Brain microvascular endothelial cell (primary cell): ENCODE measurements at regions not wholly inside any gene's neighbourhood (a gene's known extent, or its start where the extent isn't known, plus 50 kb on each side); places are given as distances from the start of the nearest gene placed in this dataset.

ENCODE experiments used
- DNase-seq: peaks from one replicate; pipeline ENCODE4 v3.0.0-alpha.2; 2020
- H3K27ac ChIP-seq: fragments of 250-450 bp; sonication (Bioruptor Pico); 2 replicates; pipeline ENCODE4 v1.5.1; 2020; ENCODE audit warnings: mild to moderate bottlenecking, moderate library complexity
- H3K27me3 ChIP-seq: fragments of 250-450 bp; sonication (Bioruptor Pico); replicated peaks from 2 replicates; pipeline ENCODE4 v1.5.1; 2020; ENCODE audit warnings: mild to moderate bottlenecking
- H3K36me3 ChIP-seq: fragments of 250-450 bp; sonication (Bioruptor Pico); replicated peaks from 2 replicates; pipeline ENCODE4 v1.5.1; 2020; ENCODE audit warnings: mild to moderate bottlenecking
- H3K4me3 ChIP-seq: 2 replicates; pipeline ENCODE4 v1.5.1; 2011; ENCODE audit warnings: low read depth, mild to moderate bottlenecking, control low read depth, low read length, moderate library complexity
- in situ Hi-C: cut with HindIII; loops from 2 replicates; pipeline ENCODE4 v1.10.0; 2017; ENCODE audit warnings: low sequenced_read_pairs, low pct_ligation_motif_present
- TF ChIP-seq, protein P1 (sequence below): IDR thresholded peaks from 2 replicates; pipeline ENCODE4 v1.5.1; 2011; ENCODE audit warnings: low read depth, mild to moderate bottlenecking, moderate library complexity, low read length, control low read depth, inconsistent platforms; ENCODE audit errors: missing control alignments

DNA sequence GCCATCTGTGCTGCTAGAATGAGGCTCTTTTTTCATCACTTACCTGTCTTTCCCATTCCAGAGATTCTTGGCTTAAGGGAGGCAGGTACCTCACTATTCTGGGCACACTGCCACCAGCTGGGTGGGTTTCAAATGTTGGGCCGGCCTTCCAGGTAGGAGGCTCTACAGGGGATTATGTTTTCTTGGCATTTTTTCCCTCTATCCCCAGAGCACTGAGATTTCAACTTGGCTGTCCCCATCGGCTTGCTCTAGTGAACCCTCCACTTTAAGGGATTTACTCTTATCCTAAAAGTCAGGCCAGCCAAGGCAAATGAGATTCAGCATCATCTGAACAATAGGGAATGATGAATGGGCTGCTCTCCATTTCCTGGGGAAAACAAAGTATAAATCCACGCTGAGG, 710.1 kb upstream of the CELF2 start:
- no peaks in the 10 kb centered on the region for H3K36me3 ChIP-seq
- TF ChIP-seq, protein P1, sequence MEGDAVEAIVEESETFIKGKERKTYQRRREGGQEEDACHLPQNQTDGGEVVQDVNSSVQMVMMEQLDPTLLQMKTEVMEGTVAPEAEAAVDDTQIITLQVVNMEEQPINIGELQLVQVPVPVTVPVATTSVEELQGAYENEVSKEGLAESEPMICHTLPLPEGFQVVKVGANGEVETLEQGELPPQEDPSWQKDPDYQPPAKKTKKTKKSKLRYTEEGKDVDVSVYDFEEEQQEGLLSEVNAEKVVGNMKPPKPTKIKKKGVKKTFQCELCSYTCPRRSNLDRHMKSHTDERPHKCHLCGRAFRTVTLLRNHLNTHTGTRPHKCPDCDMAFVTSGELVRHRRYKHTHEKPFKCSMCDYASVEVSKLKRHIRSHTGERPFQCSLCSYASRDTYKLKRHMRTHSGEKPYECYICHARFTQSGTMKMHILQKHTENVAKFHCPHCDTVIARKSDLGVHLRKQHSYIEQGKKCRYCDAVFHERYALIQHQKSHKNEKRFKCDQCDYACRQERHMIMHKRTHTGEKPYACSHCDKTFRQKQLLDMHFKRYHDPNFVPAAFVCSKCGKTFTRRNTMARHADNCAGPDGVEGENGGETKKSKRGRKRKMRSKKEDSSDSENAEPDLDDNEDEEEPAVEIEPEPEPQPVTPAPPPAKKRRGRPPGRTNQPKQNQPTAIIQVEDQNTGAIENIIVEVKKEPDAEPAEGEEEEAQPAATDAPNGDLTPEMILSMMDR: no peak
- DNase-seq: no peak
- in situ Hi-C loops: no loop called here
- no peaks in the 10 kb centered on the region for H3K27me3 ChIP-seq
- H3K27ac ChIP-seq: no peak overlapping the region
- no peak overlapping the region for H3K4me3 ChIP-seq

DNA sequence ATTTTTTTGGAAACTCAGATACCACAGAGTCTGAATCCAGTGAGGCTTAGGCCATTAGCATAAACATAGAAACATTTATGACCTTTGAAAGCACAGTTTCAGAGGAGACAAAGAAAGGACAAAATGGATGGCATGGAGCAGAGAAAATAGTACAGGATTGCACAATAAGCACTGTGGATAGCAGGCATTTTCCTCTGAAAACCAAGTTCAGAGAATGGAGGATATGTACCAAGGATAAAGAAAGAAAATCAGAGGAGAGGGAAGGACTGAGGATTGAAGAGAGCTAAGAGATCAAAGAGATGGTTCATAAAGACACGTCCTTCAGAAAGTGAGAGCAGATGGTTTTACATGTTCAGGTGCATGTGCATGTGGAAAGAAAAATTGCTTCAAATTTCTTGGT, 707.2 kb upstream of the CELF2 start:
- no peaks in the 10 kb centered on the region for H3K36me3 ChIP-seq
- no peak overlapping the region for H3K4me3 ChIP-seq
- no peaks in the 10 kb centered on the region for H3K27me3 ChIP-seq
- in situ Hi-C loops: no loop called here
- TF ChIP-seq, protein P1: no peak
- H3K27ac ChIP-seq: no peak overlapping the region
- no peak for DNase-seq

DNA sequence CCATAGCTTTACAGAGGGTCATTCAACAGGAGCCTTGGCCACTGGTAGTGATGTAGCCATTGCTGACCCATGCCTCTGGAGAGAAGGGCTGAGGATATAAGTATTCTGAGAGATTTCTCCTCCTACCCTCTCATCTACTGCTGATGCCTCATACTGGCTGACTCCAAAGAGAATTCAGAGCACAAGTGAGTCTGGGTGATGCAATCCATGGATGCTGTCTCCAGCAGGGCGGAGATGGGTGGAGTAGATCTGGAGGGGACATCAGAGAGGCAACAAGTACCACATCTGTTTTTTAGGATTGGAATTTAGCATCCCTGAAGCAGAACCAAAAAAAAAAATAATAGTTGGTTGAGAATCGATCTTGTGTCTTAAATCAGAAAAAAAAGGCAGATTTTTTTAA, 705.7 kb upstream of the CELF2 start:
- Histone ChIP-seq H3K4me3 (no peak overlapping the region), H3K36me3 (no peaks in the 10 kb centered on the region), H3K27me3 (no peaks in the 10 kb centered on the region), H3K27ac (no peak overlapping the region)
- in situ Hi-C loops: no loop called here
- no peak for DNase-seq
- TF ChIP-seq, protein P1: no peak

DNA sequence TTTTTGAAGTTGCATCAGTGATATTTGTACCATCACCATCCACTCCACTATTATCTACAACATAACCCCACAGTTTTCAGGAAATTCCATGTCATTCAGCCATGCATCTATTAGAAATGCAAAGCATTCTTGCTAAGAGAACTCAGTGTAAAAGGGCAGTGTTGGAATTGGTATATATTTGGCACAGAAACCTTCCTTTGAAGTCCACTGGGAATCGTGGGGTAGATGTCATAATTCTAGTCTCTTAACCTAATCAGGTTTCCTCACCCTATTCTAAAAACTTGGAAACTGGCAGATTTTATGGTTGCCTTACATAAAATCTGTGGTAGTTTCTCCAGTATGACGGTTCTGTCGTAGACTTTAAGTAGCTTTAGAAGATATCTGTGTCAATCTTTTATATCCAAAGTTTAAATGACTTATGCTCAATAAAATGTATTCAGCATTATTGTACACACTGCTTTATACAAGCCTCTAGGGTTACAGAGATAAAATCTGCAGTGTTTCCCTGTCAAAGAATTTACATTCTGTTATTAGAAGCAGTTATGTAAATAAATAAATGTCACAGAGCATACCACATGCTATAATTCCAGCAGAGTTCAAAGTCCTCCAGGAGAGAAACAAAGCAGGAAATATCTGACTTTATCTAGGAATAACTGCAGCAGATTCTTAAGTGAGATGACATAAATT, 704.4 kb upstream of the CELF2 start:
- no peaks in the 10 kb centered on the region for H3K27me3 ChIP-seq
- peak; percentile 42 for DNase-seq
- in situ Hi-C loops: no loop called here
- no peaks in the 10 kb centered on the region for H3K36me3 ChIP-seq
- no peak overlapping the region for H3K4me3 ChIP-seq
- TF ChIP-seq, protein P1: no peak
- H3K27ac ChIP-seq: peak overlapping the region; percentile 58

DNA sequence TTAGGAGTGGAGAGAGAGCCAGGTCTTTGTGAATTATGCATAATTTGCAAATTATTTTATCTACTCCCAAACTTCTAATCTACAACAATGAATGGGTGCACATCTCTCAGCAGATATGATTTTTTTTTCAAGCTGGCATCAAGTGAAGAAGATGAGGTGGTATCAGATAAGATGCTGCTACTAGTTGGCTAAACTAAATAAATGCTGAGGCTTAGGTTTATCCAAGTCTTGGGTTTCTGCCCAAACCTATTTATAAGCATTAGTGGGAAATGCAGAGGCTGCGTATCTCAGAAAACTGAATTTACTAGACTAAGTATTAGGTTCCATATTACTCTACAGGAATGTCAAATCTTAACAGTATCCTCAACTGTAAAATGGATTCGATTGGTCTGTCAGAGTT, 703.0 kb upstream of the CELF2 start:
- TF ChIP-seq, protein P1: no peak
- in situ Hi-C loops: no loop called here
- Histone ChIP-seq H3K27ac (no peak overlapping the region), H3K36me3 (no peaks in the 10 kb centered on the region), H3K4me3 (no peak overlapping the region), H3K27me3 (no peaks in the 10 kb centered on the region)
- DNase-seq: no peak

DNA sequence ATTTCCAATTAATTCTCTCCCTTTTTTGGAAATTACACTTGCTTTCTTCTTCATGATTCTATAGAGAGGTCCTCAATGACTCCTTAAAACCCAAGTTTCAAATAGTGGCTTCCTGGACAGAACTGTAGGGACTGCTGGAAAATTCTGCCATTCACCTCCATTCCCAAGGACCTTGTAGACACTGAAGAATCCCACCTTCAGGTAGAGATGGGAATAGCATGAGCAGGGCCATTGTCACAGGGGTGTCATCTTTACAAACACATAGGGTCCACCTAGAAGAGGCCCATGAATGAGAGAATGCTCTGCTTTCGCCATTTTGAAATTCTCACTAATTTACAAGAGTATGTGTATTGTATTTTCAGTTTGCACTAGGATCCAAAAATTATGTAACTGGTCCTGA, 701.7 kb upstream of the CELF2 start:
- no peak for DNase-seq
- Histone ChIP-seq H3K27me3 (no peaks in the 10 kb centered on the region), H3K27ac (no peak overlapping the region), H3K36me3 (no peaks in the 10 kb centered on the region), H3K4me3 (no peak overlapping the region)
- in situ Hi-C loops: no loop called here
- TF ChIP-seq, protein P1: no peak
